ENCODE measurements at regions not wholly inside any gene's neighbourhood (a gene's known extent, or its start where the extent isn't known, plus 50 kb on each side); places are given as distances from the start of the nearest gene placed in this dataset.

DNA sequence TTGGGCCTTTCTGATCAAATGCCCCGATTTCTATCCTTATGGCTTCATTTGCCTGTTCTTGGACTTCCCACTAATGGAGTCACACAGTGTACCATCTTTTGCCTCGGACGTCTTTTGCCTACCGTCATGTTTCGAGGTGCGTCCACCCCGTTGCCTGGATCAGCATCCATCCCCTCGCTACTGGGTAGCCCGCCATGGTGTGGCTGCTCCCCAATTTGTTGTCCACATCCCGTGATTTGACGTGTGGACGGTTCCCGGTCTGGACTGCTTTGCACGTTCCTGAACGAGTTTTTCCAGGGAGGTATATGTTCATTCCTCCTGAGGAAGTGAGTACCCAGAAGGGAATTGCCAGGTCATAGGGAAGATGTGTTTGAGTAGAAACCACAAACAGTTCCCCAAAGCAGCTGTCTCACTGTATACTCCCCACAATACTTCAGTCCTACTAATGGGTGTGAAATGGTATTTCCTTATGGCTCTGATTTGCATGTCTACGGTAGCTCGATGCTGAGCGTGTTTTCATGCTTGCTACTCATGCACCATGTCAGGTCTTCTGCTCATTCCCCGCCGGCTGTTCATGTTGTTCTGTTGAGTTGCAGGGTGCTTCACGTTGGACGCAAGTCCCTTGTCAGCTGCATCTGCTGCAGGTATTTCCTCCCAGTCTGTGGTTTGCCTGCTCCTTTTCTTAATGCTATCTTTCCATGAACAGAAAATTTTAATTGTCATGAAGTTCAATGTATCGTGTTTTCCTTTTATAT, 86.8 kb upstream of the AFDN start:
- no peak overlapping the region for H3K9ac ChIP-seq (ENCODE audit: control insufficient read depth, extremely low read depth, insufficient read depth, low read length)
- no peak for DNase-seq (ENCODE audit: low read depth, low spot score)
- dilution Hi-C loops (cut with MboI; ENCODE audit: extremely low pct_ligation_motif_present, low sequenced_read_pairs): no loop called here
- no peak overlapping the region for H3K4me2 ChIP-seq (ENCODE audit: control insufficient read depth, extremely low read depth, insufficient read depth, low read depth, low read length)
- H3K27me3 ChIP-seq (ENCODE audit: control insufficient read depth, extremely low read depth, insufficient read depth, low read length): no peaks in the 10 kb centered on the region
- H3K79me2 ChIP-seq (ENCODE audit: control insufficient read depth, insufficient read depth, low read length): no peaks in the 10 kb centered on the region
- no peaks in the 10 kb centered on the region for H3K9me3 ChIP-seq (ENCODE audit: control insufficient read depth, low read depth, low read length)
- no peak overlapping the region for H3K4me3 ChIP-seq (ENCODE audit: control insufficient read depth in 2 of 3, extremely low read depth in 1 of 3, insufficient read depth in 2 of 3, low read depth in 1 of 3, low read length in 3 of 3)
- no peak overlapping the region for H2AFZ ChIP-seq (ENCODE audit: control insufficient read depth, low read length)
- no peak for FAIRE-seq
- H3K4me1 ChIP-seq (ENCODE audit: control insufficient read depth, extremely low read depth, insufficient read depth, low read length): no peaks in the 10 kb centered on the region
- H4K20me1 ChIP-seq (ENCODE audit: control insufficient read depth, extremely low read depth, insufficient read depth, low read length): no peaks in the 10 kb centered on the region
- H3K36me3 ChIP-seq (ENCODE audit: control insufficient read depth in 2 of 2, extremely low read depth in 1 of 2, insufficient read depth in 2 of 2, low read length in 2 of 2): no peaks in the 10 kb centered on the region
- no peak for TF ChIP-seq EZH2 (IDR thresholded peaks at IDR 0.05; ENCODE audit: low read length)
- TF ChIP-seq, protein P1, sequence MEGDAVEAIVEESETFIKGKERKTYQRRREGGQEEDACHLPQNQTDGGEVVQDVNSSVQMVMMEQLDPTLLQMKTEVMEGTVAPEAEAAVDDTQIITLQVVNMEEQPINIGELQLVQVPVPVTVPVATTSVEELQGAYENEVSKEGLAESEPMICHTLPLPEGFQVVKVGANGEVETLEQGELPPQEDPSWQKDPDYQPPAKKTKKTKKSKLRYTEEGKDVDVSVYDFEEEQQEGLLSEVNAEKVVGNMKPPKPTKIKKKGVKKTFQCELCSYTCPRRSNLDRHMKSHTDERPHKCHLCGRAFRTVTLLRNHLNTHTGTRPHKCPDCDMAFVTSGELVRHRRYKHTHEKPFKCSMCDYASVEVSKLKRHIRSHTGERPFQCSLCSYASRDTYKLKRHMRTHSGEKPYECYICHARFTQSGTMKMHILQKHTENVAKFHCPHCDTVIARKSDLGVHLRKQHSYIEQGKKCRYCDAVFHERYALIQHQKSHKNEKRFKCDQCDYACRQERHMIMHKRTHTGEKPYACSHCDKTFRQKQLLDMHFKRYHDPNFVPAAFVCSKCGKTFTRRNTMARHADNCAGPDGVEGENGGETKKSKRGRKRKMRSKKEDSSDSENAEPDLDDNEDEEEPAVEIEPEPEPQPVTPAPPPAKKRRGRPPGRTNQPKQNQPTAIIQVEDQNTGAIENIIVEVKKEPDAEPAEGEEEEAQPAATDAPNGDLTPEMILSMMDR (optimal IDR thresholded peaks at IDR 0.05 in 1 of 3, IDR thresholded peaks at IDR 0.05 in 1 of 3, conservative IDR thresholded peaks at IDR 0.05 in 1 of 3; ENCODE audit: extremely low read depth in 1 of 3, insufficient read depth in 2 of 3, low read length in 3 of 3): no peak
- H3K9me1 ChIP-seq (ENCODE audit: control insufficient read depth, extremely low read depth, insufficient read depth, low read length): no peaks in the 10 kb centered on the region
- H3K27ac ChIP-seq (ENCODE audit: control insufficient read depth, insufficient read depth, low read length): no peak overlapping the region

DNA sequence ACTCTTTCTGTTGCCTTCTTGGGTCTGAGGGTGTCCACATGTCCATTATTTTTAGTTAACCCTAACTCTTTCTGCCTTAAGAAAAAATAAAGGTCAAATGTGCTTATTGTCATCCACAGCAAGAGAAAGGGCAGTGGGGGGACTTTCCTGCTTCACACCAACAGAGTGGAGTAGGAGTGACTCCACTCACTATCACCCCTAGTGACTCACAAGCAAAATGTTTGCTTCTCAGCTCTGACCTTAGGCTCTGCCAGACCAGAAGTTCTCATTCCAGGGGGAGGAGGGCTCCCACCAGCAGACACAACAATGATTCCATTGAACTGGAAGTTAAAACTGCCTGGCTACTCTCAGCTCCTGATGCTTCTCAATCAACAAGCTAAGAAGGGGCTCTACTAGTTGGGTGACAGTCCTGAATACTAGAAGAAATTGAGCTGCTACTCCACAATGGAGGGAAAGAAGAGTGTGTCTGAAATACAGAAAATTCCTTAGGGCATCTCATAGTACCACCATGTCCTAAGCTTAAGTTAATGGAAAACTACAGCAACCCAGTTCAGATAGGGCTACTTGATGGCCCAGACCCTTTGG, 83.9 kb upstream of the AFDN start:
- TF ChIP-seq, protein P1 (optimal IDR thresholded peaks at IDR 0.05 in 1 of 3, IDR thresholded peaks at IDR 0.05 in 1 of 3, conservative IDR thresholded peaks at IDR 0.05 in 1 of 3; ENCODE audit: extremely low read depth in 1 of 3, insufficient read depth in 2 of 3, low read length in 3 of 3): no peak
- Histone ChIP-seq H3K36me3 (ENCODE audit: control insufficient read depth in 2 of 2, extremely low read depth in 1 of 2, insufficient read depth in 2 of 2, low read length in 2 of 2) (no peaks in the 10 kb centered on the region), H3K79me2 (ENCODE audit: control insufficient read depth, insufficient read depth, low read length) (no peaks in the 10 kb centered on the region), H3K9ac (ENCODE audit: control insufficient read depth, extremely low read depth, insufficient read depth, low read length) (no peak overlapping the region), H4K20me1 (ENCODE audit: control insufficient read depth, extremely low read depth, insufficient read depth, low read length) (no peaks in the 10 kb centered on the region), H2AFZ (ENCODE audit: control insufficient read depth, low read length) (no peak overlapping the region), H3K9me3 (ENCODE audit: control insufficient read depth, low read depth, low read length) (no peaks in the 10 kb centered on the region), H3K27me3 (ENCODE audit: control insufficient read depth, extremely low read depth, insufficient read depth, low read length) (no peaks in the 10 kb centered on the region), H3K4me1 (ENCODE audit: control insufficient read depth, extremely low read depth, insufficient read depth, low read length) (no peaks in the 10 kb centered on the region), H3K9me1 (ENCODE audit: control insufficient read depth, extremely low read depth, insufficient read depth, low read length) (no peaks in the 10 kb centered on the region), H3K27ac (ENCODE audit: control insufficient read depth, insufficient read depth, low read length) (no peak overlapping the region), H3K4me3 (ENCODE audit: control insufficient read depth in 2 of 3, extremely low read depth in 1 of 3, insufficient read depth in 2 of 3, low read depth in 1 of 3, low read length in 3 of 3) (no peak overlapping the region), H3K4me2 (ENCODE audit: control insufficient read depth, extremely low read depth, insufficient read depth, low read depth, low read length) (no peak overlapping the region)
- FAIRE-seq (no peak), DNase-seq (ENCODE audit: low read depth, low spot score) (no peak)
- dilution Hi-C loops (cut with MboI; ENCODE audit: extremely low pct_ligation_motif_present, low sequenced_read_pairs): no loop called here

Data from keratinocyte (primary cell).